Trophoblast cell (in vitro differentiated cells and primary cell): ENCODE measurements at regions not wholly inside any gene's neighbourhood (a gene's known extent, or its start where the extent isn't known, plus 50 kb on each side); places are given as distances from the start of the nearest gene placed in this dataset.

Source experiments
- DNase-seq, 2 donors: peaks; one replicate each; pipeline ENCODE4 v3.0.0-alpha.2; 2016
- H2AFZ ChIP-seq: 2 replicates; pipeline ENCODE4 v1.6.1; 2013; ENCODE audit warnings: low read length, moderate library complexity, mild to moderate bottlenecking; ENCODE audit not compliant: insufficient read depth, poor library complexity
- H2AK5ac ChIP-seq: 2 replicates; pipeline ENCODE4 v1.6.1; 2013; ENCODE audit warnings: mild to moderate bottlenecking, low read length
- H2BK120ac ChIP-seq: 2 replicates; pipeline ENCODE4 v1.6.1; 2013; ENCODE audit warnings: low read length, mild to moderate bottlenecking, moderate library complexity; ENCODE audit not compliant: insufficient read depth, poor library complexity
- H2BK12ac ChIP-seq: 2 replicates; pipeline ENCODE4 v1.6.1; 2013; ENCODE audit warnings: mild to moderate bottlenecking, low read length, moderate library complexity
- H2BK5ac ChIP-seq: 2 replicates; pipeline ENCODE4 v1.6.1; 2013; ENCODE audit warnings: low read length, low read depth, moderate library complexity, mild to moderate bottlenecking; ENCODE audit not compliant: poor library complexity
- H3K14ac ChIP-seq: 2 replicates; pipeline ENCODE4 v1.6.1; 2013; ENCODE audit warnings: mild to moderate bottlenecking, low read length
- H3K18ac ChIP-seq: 2 replicates; pipeline ENCODE4 v1.6.1; 2013; ENCODE audit warnings: mild to moderate bottlenecking, low read length
- H3K23ac ChIP-seq: 2 replicates; pipeline ENCODE4 v1.6.1; 2013; ENCODE audit warnings: low read length
- H3K27ac ChIP-seq: 2 replicates; pipeline ENCODE4 v1.5.1; 2013; ENCODE audit warnings: low read depth, mild to moderate bottlenecking, inconsistent platforms, low read length, moderate library complexity
- H3K27me3 ChIP-seq: 2 replicates; pipeline ENCODE4 v1.6.1; 2013; ENCODE audit warnings: inconsistent platforms, mild to moderate bottlenecking, low read length, moderate library complexity; ENCODE audit not compliant: insufficient read depth
- H3K36me3 ChIP-seq, 2 experiments: 1 replicate in 1 of 2; 2 replicates in 1 of 2; pipeline ENCODE4 v1.6.1; 2013; ENCODE audit warnings: low read length in 2 of 2, mild to moderate bottlenecking in 2 of 2, moderate library complexity in 1 of 2; ENCODE audit not compliant: insufficient read depth in 2 of 2, control insufficient read depth in 1 of 2
- H3K4ac ChIP-seq: 2 replicates; pipeline ENCODE4 v1.6.1; 2013; ENCODE audit warnings: low read depth, mild to moderate bottlenecking, low read length, moderate library complexity
- H3K4me1 ChIP-seq, 2 experiments: 1 replicate in 1 of 2; 2 replicates in 1 of 2; pipeline ENCODE4 v1.6.1; 2013; ENCODE audit warnings: low read length in 2 of 2, mild to moderate bottlenecking in 2 of 2, moderate library complexity in 1 of 2; ENCODE audit not compliant: insufficient read depth in 2 of 2, control insufficient read depth in 1 of 2
- H3K4me2 ChIP-seq: 2 replicates; pipeline ENCODE4 v1.6.1; 2013; ENCODE audit warnings: inconsistent platforms, mild to moderate bottlenecking, low read length, moderate library complexity
- H3K4me3 ChIP-seq: 2 replicates; pipeline ENCODE4 v1.5.1; 2013; ENCODE audit warnings: mild to moderate bottlenecking, low read depth, low read length, inconsistent platforms
- H3K79me1 ChIP-seq: one replicate; pipeline ENCODE4 v1.6.1; 2013; ENCODE audit warnings: low read length
- H3K79me2 ChIP-seq: 2 replicates; pipeline ENCODE4 v1.6.1; 2013; ENCODE audit warnings: low read length, mild to moderate bottlenecking; ENCODE audit not compliant: control insufficient read depth, insufficient read depth, poor library complexity
- H3K9ac ChIP-seq: 2 replicates; pipeline ENCODE4 v1.6.1; 2013; ENCODE audit warnings: mild to moderate bottlenecking, low read length
- H3K9me3 ChIP-seq: 2 replicates; pipeline ENCODE4 v1.6.1; 2013; ENCODE audit warnings: low read depth, mild to moderate bottlenecking, control low read depth, inconsistent platforms, low read length; ENCODE audit not compliant: insufficient read depth
- H4K12ac ChIP-seq: 2 replicates; pipeline ENCODE4 v1.6.1; 2013; ENCODE audit warnings: low read depth, mild to moderate bottlenecking, low read length, moderate library complexity
- H4K8ac ChIP-seq: 2 replicates; pipeline ENCODE4 v1.6.1; 2013; ENCODE audit warnings: low read depth, mild to moderate bottlenecking, low read length, moderate library complexity
- H4K91ac ChIP-seq: one replicate; pipeline ENCODE4 v1.6.1; 2013; ENCODE audit warnings: low read depth, mild to moderate bottlenecking, low read length, moderate library complexity
- WGBS: extraction: QIAGEN DNeasy Blood & Tissue Kit; methylation state at CpG from one replicate; pipeline ENCODE4 v1.1.7; 2013; ENCODE audit warnings: missing lambda C conversion rate; ENCODE audit not compliant: insufficient read length, insufficient coverage; ENCODE audit errors: extremely low coverage; 5-methylcytosine and 5-hydroxymethylcytosine counted together

DNA sequence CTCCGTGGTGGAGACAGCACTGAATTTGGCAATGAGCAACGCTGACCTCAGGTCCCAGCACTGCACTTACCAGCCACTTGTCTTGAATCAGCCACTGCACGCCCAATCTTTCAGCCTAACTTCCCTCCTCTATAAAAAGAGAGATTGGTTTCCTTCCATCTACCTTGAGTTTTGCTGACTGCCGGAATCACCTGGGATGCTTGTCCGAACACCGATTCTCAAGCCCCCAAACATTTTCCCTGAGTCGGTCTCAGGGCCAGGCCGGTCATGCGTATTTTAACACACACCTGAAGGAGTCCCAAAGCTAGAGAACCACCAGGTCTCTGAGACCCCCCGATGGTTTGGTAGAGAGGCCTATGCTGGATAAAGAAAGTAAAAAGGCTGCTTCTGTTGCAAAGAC lies 131.5 kb downstream of the SPATA19 start:
- Histone ChIP-seq H4K12ac (no peak overlapping the region), H3K36me3 (no peaks in the 10 kb centered on the region), H3K27me3 (no peaks in the 10 kb centered on the region), H3K23ac (no peak overlapping the region), H3K4me2 (no peak overlapping the region), H2AK5ac (no peak overlapping the region), H3K27ac (no peak overlapping the region), H2BK12ac (peak overlapping the region; percentile 59), H3K4me3 (no peak overlapping the region), H3K4ac (no peak overlapping the region), H3K4me1 (peaks cover 17 to 21% of the 10 kb centered on the region in 2 experiments), H3K79me1 (peaks cover 33% of the 10 kb centered on the region), H2BK120ac (peak overlapping the region; percentile 20), H3K9ac (no peak overlapping the region), H3K14ac (no peak overlapping the region), H3K9me3 (no peaks in the 10 kb centered on the region), H4K91ac (no peak overlapping the region), H3K18ac (no peak overlapping the region), H4K8ac (no peak overlapping the region), H2AFZ (no peak overlapping the region), H2BK5ac (no peak overlapping the region), H3K79me2 (peaks cover 2% of the 10 kb centered on the region)
- WGBS: no CpG with 5 or more reads among the region's 10 CpGs
- DNase-seq: no peak

GRCh38 chr11:133713406-133713805 lies 131.9 kb downstream of the SPATA19 start:
- no peak overlapping the region for H2AFZ ChIP-seq
- H3K18ac ChIP-seq: no peak overlapping the region
- H3K9ac ChIP-seq: no peak overlapping the region
- H3K79me1 ChIP-seq: peaks cover 31% of the 10 kb centered on the region
- H3K27ac ChIP-seq: no peak overlapping the region
- no CpG with 5 or more reads among the region's 3 CpGs for WGBS
- H3K9me3 ChIP-seq: peaks cover 1% of the 10 kb centered on the region
- peak overlapping the region; percentile 59 for H2BK12ac ChIP-seq
- no peaks in the 10 kb centered on the region for H3K27me3 ChIP-seq
- no peak overlapping the region for H4K8ac ChIP-seq
- no peaks in the 10 kb centered on the region for H3K36me3 ChIP-seq
- peaks cover 15 to 20% of the 10 kb centered on the region in 2 experiments for H3K4me1 ChIP-seq
- no peak overlapping the region for H4K91ac ChIP-seq
- H2BK120ac ChIP-seq: peak overlapping the region; percentile 20
- no peak overlapping the region for H3K4me2 ChIP-seq
- H4K12ac ChIP-seq: no peak overlapping the region
- no peak overlapping the region for H3K4ac ChIP-seq
- no peak overlapping the region for H3K14ac ChIP-seq
- no peak overlapping the region for H2AK5ac ChIP-seq
- H3K23ac ChIP-seq: no peak overlapping the region
- DNase-seq: no peak
- H3K79me2 ChIP-seq: peaks cover 2% of the 10 kb centered on the region
- no peak overlapping the region for H2BK5ac ChIP-seq
- H3K4me3 ChIP-seq: no peak overlapping the region

GRCh38 chr11:133712051-133712560 lies 133.2 kb downstream of the SPATA19 start:
- H3K27ac ChIP-seq: no peak overlapping the region
- peak overlapping the region; percentile 51 for H4K91ac ChIP-seq
- DNase-seq: no peak
- H4K12ac ChIP-seq: no peak overlapping the region
- H3K4me3 ChIP-seq: no peak overlapping the region
- WGBS: no CpG with 5 or more reads among the region's 4 CpGs
- H3K79me2 ChIP-seq: no peaks in the 10 kb centered on the region
- no peak overlapping the region for H3K14ac ChIP-seq
- H2BK5ac ChIP-seq: no peak overlapping the region
- H2BK120ac ChIP-seq: no peak overlapping the region
- H3K27me3 ChIP-seq: no peaks in the 10 kb centered on the region
- H3K23ac ChIP-seq: no peak overlapping the region
- no peak overlapping the region for H3K9ac ChIP-seq
- H3K36me3 ChIP-seq: no peaks in the 10 kb centered on the region
- no peak overlapping the region for H2AFZ ChIP-seq
- H3K4me1 ChIP-seq: peaks cover 6 to 8% of the 10 kb centered on the region in 2 experiments
- peaks cover 2% of the 10 kb centered on the region for H3K9me3 ChIP-seq
- no peak overlapping the region for H3K4me2 ChIP-seq
- H3K18ac ChIP-seq: no peak overlapping the region
- peak overlapping the region; percentile 3 for H2BK12ac ChIP-seq
- H3K4ac ChIP-seq: no peak overlapping the region
- no peak overlapping the region for H4K8ac ChIP-seq
- H2AK5ac ChIP-seq: no peak overlapping the region
- H3K79me1 ChIP-seq: peaks cover 21% of the 10 kb centered on the region

DNA sequence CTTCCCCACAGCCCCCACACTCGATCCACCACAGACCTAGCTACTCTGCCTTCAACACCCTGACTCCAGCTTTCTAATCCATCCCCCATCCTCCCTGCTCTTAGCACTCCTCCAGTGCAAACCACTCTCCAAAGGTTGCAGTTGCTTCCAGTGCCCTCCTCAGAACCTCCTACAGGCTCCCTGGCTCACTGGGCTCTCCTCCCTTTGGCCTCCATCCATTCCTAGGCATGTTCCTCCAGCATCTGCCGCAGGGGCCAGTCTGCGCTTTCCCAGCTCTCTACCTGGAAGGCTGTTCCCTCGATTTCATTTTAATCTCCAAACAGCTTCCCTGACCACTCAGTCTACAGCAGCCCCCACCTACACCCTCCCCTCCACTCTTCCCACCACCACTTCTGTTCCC lies 133.8 kb downstream of the SPATA19 start:
- Histone ChIP-seq H3K4me1 (peaks cover 6 to 8% of the 10 kb centered on the region in 2 experiments), H3K18ac (peak overlapping the region; percentile 48), H3K9ac (no peak overlapping the region), H3K36me3 (no peaks in the 10 kb centered on the region), H3K27me3 (no peaks in the 10 kb centered on the region), H3K23ac (no peak overlapping the region), H3K4ac (peak overlapping the region; percentile 28), H3K27ac (no peak overlapping the region), H2BK12ac (peak overlapping the region; percentile 81), H3K4me2 (no peak overlapping the region), H4K8ac (peak overlapping the region; percentile 11), H4K12ac (no peak overlapping the region), H2BK120ac (peak overlapping the region; percentile 77), H2BK5ac (peak overlapping the region; percentile 33), H3K9me3 (peaks cover 2% of the 10 kb centered on the region), H3K14ac (peak overlapping the region; percentile 86), H2AK5ac (peak overlapping the region; percentile 42), H3K79me2 (no peaks in the 10 kb centered on the region), H4K91ac (peak overlapping the region; percentile 88), H2AFZ (no peak overlapping the region), H3K4me3 (no peak overlapping the region), H3K79me1 (peaks cover 21% of the 10 kb centered on the region)
- WGBS: no CpG with 5 or more reads among the region's 4 CpGs
- no peak for DNase-seq
